SK-N-SH treated with all-trans-retinoic acid at 6 μM for 48 hours (cell line): ENCODE measurements at regions not wholly inside any gene's neighbourhood (a gene's known extent, or its start where the extent isn't known, plus 50 kb on each side); places are given as distances from the start of the nearest gene placed in this dataset.

Experiments
- CSDC2 ChIP-seq: fragments of 250-450 bp; sonication (Bioruptor Pico); IDR thresholded peaks from 2 replicates; pipeline ENCODE4 v1.5.0; 2020; ENCODE audit warnings: mild to moderate bottlenecking, moderate library complexity
- GLIS3 ChIP-seq: fragments of 250-450 bp; sonication (Bioruptor Pico); IDR thresholded peaks from 2 replicates; pipeline ENCODE4 v1.5.0; 2020; ENCODE audit warnings: mild to moderate bottlenecking, moderate library complexity
- OSR1 ChIP-seq: fragments of 250-450 bp; sonication (Bioruptor Pico); IDR thresholded peaks from 2 replicates; pipeline ENCODE4 v1.8.0; 2022; ENCODE audit warnings: moderate library complexity, mild to moderate bottlenecking, inconsistent platforms
- PPARA ChIP-seq: fragments of 250-450 bp; sonication (Bioruptor Pico); IDR thresholded peaks from 2 replicates; pipeline ENCODE4 v1.5.0; 2020; ENCODE audit warnings: mild to moderate bottlenecking, borderline replicate concordance
- TCF4 ChIP-seq: fragments of 250-450 bp; sonication (Bioruptor Pico); IDR thresholded peaks from 2 replicates; pipeline ENCODE4 v1.8.0; 2021; ENCODE audit warnings: mild to moderate bottlenecking, moderate library complexity, borderline replicate concordance
- TOX ChIP-seq: fragments of 250-450 bp; sonication (Bioruptor Pico); IDR thresholded peaks from 2 replicates; pipeline ENCODE4 v1.8.0; 2021; ENCODE audit warnings: mild to moderate bottlenecking, moderate library complexity, borderline replicate concordance
- TF ChIP-seq, protein P1 (sequence below): fragments of 250-450 bp; sonication (Bioruptor Pico); IDR thresholded peaks from 2 replicates; pipeline ENCODE4 v1.5.0; 2020; ENCODE audit warnings: mild to moderate bottlenecking, moderate library complexity
- TF ChIP-seq, protein P2 (sequence below): fragments of 250-450 bp; sonication (Bioruptor Pico); IDR thresholded peaks from 2 replicates; pipeline ENCODE4 v1.8.0; 2020; ENCODE audit warnings: mild to moderate bottlenecking, moderate library complexity, borderline replicate concordance

DNA sequence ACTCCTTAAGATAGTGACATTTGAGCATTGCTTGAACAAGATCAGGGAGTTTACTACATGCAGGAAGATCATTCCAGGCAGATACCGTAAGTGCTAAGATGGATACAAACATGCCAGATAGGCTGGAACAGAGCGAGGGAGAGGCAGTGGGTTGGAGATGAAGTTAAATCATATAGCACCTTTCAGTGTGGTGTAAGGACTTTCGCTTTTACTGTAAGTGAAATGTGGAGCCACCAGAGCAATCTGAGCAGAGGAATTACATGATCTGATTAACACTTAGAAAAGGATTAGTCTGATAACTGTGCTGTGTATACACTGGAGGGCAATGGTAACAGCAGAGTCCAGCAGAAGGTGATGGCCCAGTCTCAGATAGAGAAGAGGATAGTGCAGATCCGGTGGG, 163.0 kb upstream of the SSTR1 start:
- TF ChIP-seq PPARA (CRISPR knock-in tag), result no peak
- TF ChIP-seq, protein P1, sequence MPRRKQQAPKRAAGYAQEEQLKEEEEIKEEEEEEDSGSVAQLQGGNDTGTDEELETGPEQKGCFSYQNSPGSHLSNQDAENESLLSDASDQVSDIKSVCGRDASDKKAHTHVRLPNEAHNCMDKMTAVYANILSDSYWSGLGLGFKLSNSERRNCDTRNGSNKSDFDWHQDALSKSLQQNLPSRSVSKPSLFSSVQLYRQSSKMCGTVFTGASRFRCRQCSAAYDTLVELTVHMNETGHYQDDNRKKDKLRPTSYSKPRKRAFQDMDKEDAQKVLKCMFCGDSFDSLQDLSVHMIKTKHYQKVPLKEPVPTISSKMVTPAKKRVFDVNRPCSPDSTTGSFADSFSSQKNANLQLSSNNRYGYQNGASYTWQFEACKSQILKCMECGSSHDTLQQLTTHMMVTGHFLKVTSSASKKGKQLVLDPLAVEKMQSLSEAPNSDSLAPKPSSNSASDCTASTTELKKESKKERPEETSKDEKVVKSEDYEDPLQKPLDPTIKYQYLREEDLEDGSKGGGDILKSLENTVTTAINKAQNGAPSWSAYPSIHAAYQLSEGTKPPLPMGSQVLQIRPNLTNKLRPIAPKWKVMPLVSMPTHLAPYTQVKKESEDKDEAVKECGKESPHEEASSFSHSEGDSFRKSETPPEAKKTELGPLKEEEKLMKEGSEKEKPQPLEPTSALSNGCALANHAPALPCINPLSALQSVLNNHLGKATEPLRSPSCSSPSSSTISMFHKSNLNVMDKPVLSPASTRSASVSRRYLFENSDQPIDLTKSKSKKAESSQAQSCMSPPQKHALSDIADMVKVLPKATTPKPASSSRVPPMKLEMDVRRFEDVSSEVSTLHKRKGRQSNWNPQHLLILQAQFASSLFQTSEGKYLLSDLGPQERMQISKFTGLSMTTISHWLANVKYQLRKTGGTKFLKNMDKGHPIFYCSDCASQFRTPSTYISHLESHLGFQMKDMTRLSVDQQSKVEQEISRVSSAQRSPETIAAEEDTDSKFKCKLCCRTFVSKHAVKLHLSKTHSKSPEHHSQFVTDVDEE (CRISPR knock-in tag), result no peak
- TF ChIP-seq, protein P2, sequence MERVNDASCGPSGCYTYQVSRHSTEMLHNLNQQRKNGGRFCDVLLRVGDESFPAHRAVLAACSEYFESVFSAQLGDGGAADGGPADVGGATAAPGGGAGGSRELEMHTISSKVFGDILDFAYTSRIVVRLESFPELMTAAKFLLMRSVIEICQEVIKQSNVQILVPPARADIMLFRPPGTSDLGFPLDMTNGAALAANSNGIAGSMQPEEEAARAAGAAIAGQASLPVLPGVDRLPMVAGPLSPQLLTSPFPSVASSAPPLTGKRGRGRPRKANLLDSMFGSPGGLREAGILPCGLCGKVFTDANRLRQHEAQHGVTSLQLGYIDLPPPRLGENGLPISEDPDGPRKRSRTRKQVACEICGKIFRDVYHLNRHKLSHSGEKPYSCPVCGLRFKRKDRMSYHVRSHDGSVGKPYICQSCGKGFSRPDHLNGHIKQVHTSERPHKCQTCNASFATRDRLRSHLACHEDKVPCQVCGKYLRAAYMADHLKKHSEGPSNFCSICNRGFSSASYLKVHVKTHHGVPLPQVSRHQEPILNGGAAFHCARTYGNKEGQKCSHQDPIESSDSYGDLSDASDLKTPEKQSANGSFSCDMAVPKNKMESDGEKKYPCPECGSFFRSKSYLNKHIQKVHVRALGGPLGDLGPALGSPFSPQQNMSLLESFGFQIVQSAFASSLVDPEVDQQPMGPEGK (CRISPR knock-in tag), result no peak
- TF ChIP-seq GLIS3 (CRISPR knock-in tag), result no peak
- TF ChIP-seq TCF4 (CRISPR knock-in tag), result no peak
- TF ChIP-seq OSR1 (CRISPR knock-in tag), result no peak
- no peak for TF ChIP-seq TOX (CRISPR knock-in tag)
- TF ChIP-seq CSDC2 (CRISPR knock-in tag), result no peak
